IMR-90 (cell line): ENCODE measurements at regions not wholly inside any gene's neighbourhood (a gene's known extent, or its start where the extent isn't known, plus 50 kb on each side); places are given as distances from the start of the nearest gene placed in this dataset.

Experiments used
- ATAC-seq: fragments of 200-7000 bp; cut with Tn5 transposase; 2 replicates; pipeline ENCODE4 v1.9.1; 2020; ENCODE audit warnings: low read depth, mild to moderate bottlenecking, moderate library complexity
- BruUV-seq: library from RNA; stranded (reverse); fragments of 400-500 nt; replicated peaks from 2 replicates; lab custom pipeline; 2021; lab: Mats Ljungman, UMichigan
- CTCF ChIA-PET: fragments of 300-600 bp; formaldehyde crosslinking; extraction: SDS; loops from one replicate; lab custom pipeline; 2021; ENCODE audit warnings: antibody characterized with exemption; lab: Yijun Ruan, JAX
- POLR2A ChIA-PET: fragments of 300-600 bp; sonication (Branson Sonifier 250); formaldehyde crosslinking; loops from one replicate; lab custom pipeline; 2022; ENCODE audit warnings: antibody characterized with exemption; ENCODE audit not compliant: unreplicated experiment; lab: Charles Lee
- DNase-seq: peaks from one replicate; pipeline ENCODE4 v3.0.0; 2013
- H2AFZ ChIP-seq: replicated peaks from 2 replicates; pipeline ENCODE3; 2013; ENCODE audit warnings: low read length, mild to moderate bottlenecking; ENCODE audit not compliant: poor library complexity
- H2AK5ac ChIP-seq: 2 replicates; pipeline ENCODE4 v1.6.1; 2013; ENCODE audit warnings: low read depth, low read length, inconsistent platforms
- H2AK9ac ChIP-seq: replicated peaks from 2 replicates; pipeline ENCODE3; 2013; ENCODE audit warnings: mild to moderate bottlenecking, low read depth, low read length, moderate library complexity; ENCODE audit not compliant: poor library complexity
- H2BK120ac ChIP-seq: 2 replicates; pipeline ENCODE4 v1.6.1; 2013; ENCODE audit warnings: low read depth, low read length, inconsistent platforms
- H2BK15ac ChIP-seq: 3 replicates; pipeline ENCODE4 v1.6.1; 2013; ENCODE audit warnings: low read depth, low read length, inconsistent platforms
- H2BK20ac ChIP-seq: 2 replicates; pipeline ENCODE4 v1.6.1; 2013; ENCODE audit warnings: low read depth, mild to moderate bottlenecking, inconsistent platforms, low read length, moderate library complexity
- H2BK5ac ChIP-seq: 2 replicates; pipeline ENCODE4 v1.6.1; 2013; ENCODE audit warnings: mild to moderate bottlenecking, low read depth, low read length, inconsistent platforms; ENCODE audit not compliant: poor library complexity, severe bottlenecking
- H3K14ac ChIP-seq: replicated peaks from 2 replicates; pipeline ENCODE4 v1.6.1; 2013; ENCODE audit warnings: low read depth, low read length, inconsistent platforms
- H3K18ac ChIP-seq: 2 replicates; pipeline ENCODE4 v1.6.1; 2013; ENCODE audit warnings: low read depth, low read length, control low read depth
- H3K23ac ChIP-seq: 2 replicates; pipeline ENCODE4 v1.6.1; 2013; ENCODE audit warnings: low read depth, low read length, inconsistent platforms
- H3K27ac ChIP-seq: 2 replicates; pipeline ENCODE4 v1.5.1; 2013; ENCODE audit warnings: mild to moderate bottlenecking, control low read depth, low read length; ENCODE audit not compliant: insufficient read depth
- H3K27me3 ChIP-seq: 2 replicates; pipeline ENCODE4 v1.6.1; 2013; ENCODE audit warnings: low read length; ENCODE audit not compliant: control insufficient read depth, insufficient read depth
- H3K36me3 ChIP-seq: 2 replicates; pipeline ENCODE4 v1.6.1; 2013; ENCODE audit warnings: low read length, mixed read lengths; ENCODE audit not compliant: control insufficient read depth, insufficient read depth
- H3K4ac ChIP-seq: 2 replicates; pipeline ENCODE4 v1.6.1; 2013; ENCODE audit warnings: low read depth, low read length, inconsistent platforms
- H3K4me1 ChIP-seq: 2 replicates; pipeline ENCODE4 v1.6.1; 2013; ENCODE audit warnings: low read length, mixed read lengths; ENCODE audit not compliant: control insufficient read depth, insufficient read depth
- H3K4me2 ChIP-seq: 2 replicates; pipeline ENCODE4 v1.6.1; 2013; ENCODE audit warnings: low read depth, mild to moderate bottlenecking, control low read depth, low read length, moderate library complexity
- H3K4me3 ChIP-seq: 2 replicates; pipeline ENCODE4 v1.5.1; 2013; ENCODE audit warnings: low read depth, mild to moderate bottlenecking, control low read depth, low read length, moderate library complexity; ENCODE audit not compliant: insufficient read depth
- H3K56ac ChIP-seq: 2 replicates; pipeline ENCODE4 v1.6.1; 2013; ENCODE audit warnings: low read length, inconsistent platforms; ENCODE audit not compliant: insufficient read depth; ENCODE audit errors: extremely low read depth
- H3K79me1 ChIP-seq, 2 experiments: 2 replicates each; pipeline ENCODE4 v1.6.1; 2013; ENCODE audit warnings: low read length in 2 of 2, inconsistent platforms in 1 of 2, low read depth in 1 of 2
- H3K9ac ChIP-seq: 2 replicates; pipeline ENCODE4 v1.6.1; 2013; ENCODE audit warnings: low read depth, low read length, control low read depth
- H3K9me1 ChIP-seq: 2 replicates; pipeline ENCODE4 v1.6.1; 2013; ENCODE audit warnings: low read length, inconsistent platforms; ENCODE audit not compliant: insufficient read depth
- H3K9me3 ChIP-seq: 2 replicates; pipeline ENCODE4 v1.6.1; 2013; ENCODE audit warnings: low read length; ENCODE audit not compliant: control insufficient read depth, insufficient read depth
- H4K20me1 ChIP-seq: 2 replicates; pipeline ENCODE4 v1.6.1; 2013; ENCODE audit warnings: low read length, inconsistent platforms; ENCODE audit not compliant: insufficient read depth
- H4K5ac ChIP-seq: 2 replicates; pipeline ENCODE4 v1.6.1; 2013; ENCODE audit warnings: mild to moderate bottlenecking, low read depth, low read length, control low read depth
- H4K8ac ChIP-seq, 2 experiments: 2 replicates each; pipeline ENCODE4 v1.6.1; 2013; ENCODE audit warnings: low read depth in 2 of 2, low read length in 2 of 2, control low read depth in 1 of 2, inconsistent platforms in 1 of 2
- H4K91ac ChIP-seq: 2 replicates; pipeline ENCODE4 v1.6.1; 2013; ENCODE audit warnings: low read depth, low read length, inconsistent platforms; ENCODE audit not compliant: insufficient read depth
- BHLHE40 ChIP-seq: fragments of 150-350 bp; IDR thresholded peaks from 2 replicates; pipeline ENCODE4 v1.6.1; 2016; ENCODE audit warnings: mild to moderate bottlenecking, low read depth, low read length
- CEBPB ChIP-seq: IDR thresholded peaks from 2 replicates; pipeline ENCODE4 v1.6.1; 2012; ENCODE audit warnings: low read depth, low read length, improper control_type of control experiment
- CHD1 ChIP-seq: IDR thresholded peaks from 2 replicates; pipeline ENCODE4 v1.6.1; 2012; ENCODE audit warnings: low read depth, low read length, improper control_type of control experiment
- FOS ChIP-seq: fragments of 150-350 bp; IDR thresholded peaks from 2 replicates; pipeline ENCODE4 v1.6.1; 2016; ENCODE audit warnings: low read depth, low read length
- MAFK ChIP-seq: IDR thresholded peaks from 2 replicates; pipeline ENCODE4 v1.6.1; 2012; ENCODE audit warnings: low read depth, low read length, improper control_type of control experiment
- MAZ ChIP-seq: IDR thresholded peaks from 2 replicates; pipeline ENCODE4 v1.6.1; 2012; ENCODE audit warnings: low read depth, mild to moderate bottlenecking, low read length, improper control_type of control experiment, moderate library complexity, borderline replicate concordance
- MXI1 ChIP-seq: IDR thresholded peaks from 2 replicates; pipeline ENCODE4 v1.6.1; 2012; ENCODE audit warnings: low read depth, mild to moderate bottlenecking, low read length, moderate library complexity, borderline replicate concordance
- NFE2L2 ChIP-seq: fragments of 150-350 bp; IDR thresholded peaks from 2 replicates; pipeline ENCODE4 v1.6.1; 2016; ENCODE audit warnings: low read depth, mild to moderate bottlenecking, low read length
- POLR2A ChIP-seq: IDR thresholded peaks from 2 replicates; pipeline ENCODE4 v1.6.1; 2012; ENCODE audit warnings: mild to moderate bottlenecking, low read depth, low read length
- RAD21 ChIP-seq: IDR thresholded peaks from 2 replicates; pipeline ENCODE4 v1.6.1; 2012; ENCODE audit warnings: low read length, improper control_type of control experiment
- RCOR1 ChIP-seq: IDR thresholded peaks from 2 replicates; pipeline ENCODE4 v1.6.1; 2012; ENCODE audit warnings: mild to moderate bottlenecking, low read length, improper control_type of control experiment; ENCODE audit not compliant: insufficient replicate concordance
- RFX5 ChIP-seq: IDR thresholded peaks from 2 replicates; pipeline ENCODE4 v1.8.0; 2012; ENCODE audit warnings: low read depth, mild to moderate bottlenecking, low read length, moderate library complexity
- SMC3 ChIP-seq: fragments of 150-350 bp; IDR thresholded peaks from 2 replicates; pipeline ENCODE4 v1.6.1; 2016; ENCODE audit warnings: low read depth, mild to moderate bottlenecking, antibody characterized with exemption, low read length, moderate library complexity
- WGBS, 2 experiments: methylation state at CpG; one replicate each; pipeline versions ENCODE4 v1.1.5 to v1.1.7; 2013; ENCODE audit warnings: missing lambda C conversion rate in 2 of 2; ENCODE audit not compliant: insufficient read length in 1 of 2; ENCODE audit errors: extremely low coverage in 2 of 2; 5-methylcytosine and 5-hydroxymethylcytosine counted together
- dilution Hi-C: fragments of 300-500 bp; cut with HindIII; formaldehyde crosslinking; loops from one replicate; pipeline ENCODE4 v1.14.3; 2018; ENCODE audit warnings: low sequenced_read_pairs; ENCODE audit not compliant: unreplicated experiment
- in situ Hi-C: fragments of 300-500 bp; cut with MboI; formaldehyde crosslinking; loops from 3 replicates; pipeline ENCODE4 v1.14.3; 2019; ENCODE audit warnings: low sequenced_read_pairs, inconsistent platforms, mixed read lengths
- intact Hi-C: fragments of 100-400 bp; cut with micrococcal nuclease; formaldehyde crosslinking; loops from 2 replicates; pipeline ENCODE4 v1.10.0; 2022
- TF ChIP-seq, protein P1 (sequence below): fragments of 150-350 bp; IDR thresholded peaks from 2 replicates; pipeline ENCODE4 v1.6.1; 2017; ENCODE audit warnings: mild to moderate bottlenecking, antibody characterized with exemption, low read length, low read depth
- TF ChIP-seq, protein P2 (sequence below): conservative IDR thresholded peaks from 2 replicates; pipeline ENCODE4 v1.5.1; 2012; ENCODE audit warnings: mild to moderate bottlenecking, low read depth, low read length, improper control_type of control experiment
- TF ChIP-seq, protein P3 (sequence below): fragments of 150-350 bp; IDR thresholded peaks from 2 replicates; pipeline ENCODE4 v1.6.1; 2016; ENCODE audit warnings: low read depth, mild to moderate bottlenecking, low read length, moderate library complexity, borderline replicate concordance

DNA sequence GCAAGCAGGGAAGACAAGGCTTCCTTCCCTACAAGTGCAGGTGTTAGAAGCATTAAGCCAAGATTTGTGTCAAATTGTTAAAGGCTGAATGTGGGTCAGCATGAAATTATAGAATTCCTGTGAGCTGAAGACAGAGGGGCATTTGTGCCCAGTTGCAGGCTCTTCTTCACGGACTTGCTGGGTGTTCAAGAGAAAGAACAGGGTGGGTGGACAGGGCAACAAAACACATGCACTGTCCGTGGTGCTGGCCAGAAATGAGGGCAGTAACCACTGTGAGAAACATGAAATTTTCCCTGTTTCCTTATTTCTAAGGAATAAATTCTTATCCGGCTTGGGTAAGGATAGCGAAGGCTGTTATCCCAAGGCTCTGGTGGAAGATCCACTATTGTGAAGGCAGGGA is 579.5 kb upstream of the HTR1E start:
- H2BK120ac ChIP-seq = no peak overlapping the region
- no peaks in the 10 kb centered on the region for H3K4me1 ChIP-seq
- no peak overlapping the region for H2BK20ac ChIP-seq
- H3K9me3 ChIP-seq = peaks cover 16% of the 10 kb centered on the region
- intact Hi-C loops (no loop called here), in situ Hi-C loops (no loop called here), dilution Hi-C loops (no loop called here)
- no peak overlapping the region for H3K27ac ChIP-seq
- no peaks in the 10 kb centered on the region for H3K36me3 ChIP-seq
- H4K8ac ChIP-seq = no peak overlapping the region
- no TSS peak for BruUV-seq
- H3K14ac ChIP-seq = no peak overlapping the region
- no peaks in the 10 kb centered on the region for H3K9me1 ChIP-seq
- H3K23ac ChIP-seq = no peak overlapping the region
- CTCF ChIA-PET = no interaction called here
- H3K56ac ChIP-seq = no peak overlapping the region
- H3K18ac ChIP-seq = no peak overlapping the region
- no peak overlapping the region for H4K5ac ChIP-seq
- DNase-seq (no peak), ATAC-seq (no peak)
- no peak overlapping the region for H2AK5ac ChIP-seq
- H2BK15ac ChIP-seq = no peak overlapping the region
- H3K27me3 ChIP-seq = no peaks in the 10 kb centered on the region
- no peak overlapping the region for H4K91ac ChIP-seq
- no peak for TF ChIP-seq MAFK
- no peak for TF ChIP-seq RFX5
- TF ChIP-seq, protein P1, sequence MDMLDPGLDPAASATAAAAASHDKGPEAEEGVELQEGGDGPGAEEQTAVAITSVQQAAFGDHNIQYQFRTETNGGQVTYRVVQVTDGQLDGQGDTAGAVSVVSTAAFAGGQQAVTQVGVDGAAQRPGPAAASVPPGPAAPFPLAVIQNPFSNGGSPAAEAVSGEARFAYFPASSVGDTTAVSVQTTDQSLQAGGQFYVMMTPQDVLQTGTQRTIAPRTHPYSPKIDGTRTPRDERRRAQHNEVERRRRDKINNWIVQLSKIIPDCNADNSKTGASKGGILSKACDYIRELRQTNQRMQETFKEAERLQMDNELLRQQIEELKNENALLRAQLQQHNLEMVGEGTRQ = no peak
- no peak for TF ChIP-seq RAD21
- no peak for TF ChIP-seq SMC3
- no peak for TF ChIP-seq RCOR1
- TF ChIP-seq BHLHE40 = no peak
- TF ChIP-seq MXI1 = no peak
- no peak for TF ChIP-seq POLR2A
- TF ChIP-seq, protein P2, sequence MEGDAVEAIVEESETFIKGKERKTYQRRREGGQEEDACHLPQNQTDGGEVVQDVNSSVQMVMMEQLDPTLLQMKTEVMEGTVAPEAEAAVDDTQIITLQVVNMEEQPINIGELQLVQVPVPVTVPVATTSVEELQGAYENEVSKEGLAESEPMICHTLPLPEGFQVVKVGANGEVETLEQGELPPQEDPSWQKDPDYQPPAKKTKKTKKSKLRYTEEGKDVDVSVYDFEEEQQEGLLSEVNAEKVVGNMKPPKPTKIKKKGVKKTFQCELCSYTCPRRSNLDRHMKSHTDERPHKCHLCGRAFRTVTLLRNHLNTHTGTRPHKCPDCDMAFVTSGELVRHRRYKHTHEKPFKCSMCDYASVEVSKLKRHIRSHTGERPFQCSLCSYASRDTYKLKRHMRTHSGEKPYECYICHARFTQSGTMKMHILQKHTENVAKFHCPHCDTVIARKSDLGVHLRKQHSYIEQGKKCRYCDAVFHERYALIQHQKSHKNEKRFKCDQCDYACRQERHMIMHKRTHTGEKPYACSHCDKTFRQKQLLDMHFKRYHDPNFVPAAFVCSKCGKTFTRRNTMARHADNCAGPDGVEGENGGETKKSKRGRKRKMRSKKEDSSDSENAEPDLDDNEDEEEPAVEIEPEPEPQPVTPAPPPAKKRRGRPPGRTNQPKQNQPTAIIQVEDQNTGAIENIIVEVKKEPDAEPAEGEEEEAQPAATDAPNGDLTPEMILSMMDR = no peak
- TF ChIP-seq, protein P3, sequence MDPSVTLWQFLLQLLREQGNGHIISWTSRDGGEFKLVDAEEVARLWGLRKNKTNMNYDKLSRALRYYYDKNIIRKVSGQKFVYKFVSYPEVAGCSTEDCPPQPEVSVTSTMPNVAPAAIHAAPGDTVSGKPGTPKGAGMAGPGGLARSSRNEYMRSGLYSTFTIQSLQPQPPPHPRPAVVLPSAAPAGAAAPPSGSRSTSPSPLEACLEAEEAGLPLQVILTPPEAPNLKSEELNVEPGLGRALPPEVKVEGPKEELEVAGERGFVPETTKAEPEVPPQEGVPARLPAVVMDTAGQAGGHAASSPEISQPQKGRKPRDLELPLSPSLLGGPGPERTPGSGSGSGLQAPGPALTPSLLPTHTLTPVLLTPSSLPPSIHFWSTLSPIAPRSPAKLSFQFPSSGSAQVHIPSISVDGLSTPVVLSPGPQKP = no peak
- no peak for TF ChIP-seq FOS
- no peak for TF ChIP-seq CEBPB
- no peak for TF ChIP-seq CHD1
- no peak for TF ChIP-seq NFE2L2
- no peak for TF ChIP-seq MAZ
- no peak overlapping the region for H2BK5ac ChIP-seq
- no peaks in the 10 kb centered on the region for H3K79me1 ChIP-seq
- no peak overlapping the region for H3K4me2 ChIP-seq
- H3K9ac ChIP-seq = no peak overlapping the region
- H2AK9ac ChIP-seq = no peak overlapping the region
- H2AFZ ChIP-seq = no peak overlapping the region
- H3K4ac ChIP-seq = no peak overlapping the region
- H4K20me1 ChIP-seq = no peaks in the 10 kb centered on the region
- 20% methylated on average over 1 of the region's 4 CpGs; no CpG with 5 or more reads in 1 of the 2 experiments for WGBS, 2 experiments
- H3K4me3 ChIP-seq = no peak overlapping the region
- POLR2A ChIA-PET = no interaction called here
